ENCODE measurements at regions not wholly inside any gene's neighbourhood (a gene's known extent, or its start where the extent isn't known, plus 50 kb on each side); places are given as distances from the start of the nearest gene placed in this dataset.
"Not testable (repeated sequence)": the region's sequence is repeated elsewhere in the genome, so short reads cannot be mapped to it uniquely, and the experiment has no call there.

DNA sequence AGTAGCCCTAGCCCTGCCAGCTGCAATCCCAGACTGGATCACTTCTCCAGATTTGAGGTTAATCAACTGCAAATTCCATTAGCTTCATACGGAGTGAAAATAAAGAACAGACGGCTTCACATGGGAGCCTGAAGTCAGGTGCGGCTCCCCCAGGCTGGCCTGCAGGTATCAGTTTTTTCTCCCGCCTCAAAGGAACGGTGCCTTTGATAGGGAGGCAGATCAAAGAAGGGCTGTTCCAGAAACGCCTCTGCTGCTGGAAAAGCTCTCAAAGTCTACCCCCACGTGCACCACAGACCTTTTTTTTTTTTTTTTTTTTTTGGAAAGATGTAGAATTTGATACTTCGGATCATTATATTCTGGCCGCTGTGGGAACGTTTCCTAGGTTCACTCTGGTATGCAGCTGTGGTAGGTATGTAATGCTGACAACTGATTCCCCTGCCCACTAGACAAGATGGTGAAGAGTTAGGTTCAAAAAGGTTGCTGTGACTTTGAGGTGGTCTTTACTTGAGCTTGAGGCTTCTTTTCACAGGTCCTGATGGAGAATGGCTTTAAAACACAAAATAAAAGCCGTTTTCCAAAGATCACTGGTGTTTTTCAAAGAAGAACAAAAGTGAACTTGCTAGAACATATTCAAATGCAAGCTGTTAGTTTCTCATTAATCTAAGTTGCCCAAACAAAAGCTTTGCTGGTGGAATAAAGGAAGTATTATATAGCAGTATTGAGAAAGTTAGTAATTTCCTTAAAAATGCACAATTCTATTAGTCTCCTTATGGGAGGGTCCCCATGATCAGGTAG, 189.0 kb upstream of the NFIA start:
- FAIRE-seq (no peak), DNase-seq (ENCODE audit: insufficient read length, low spot score) (no peak)

DNA sequence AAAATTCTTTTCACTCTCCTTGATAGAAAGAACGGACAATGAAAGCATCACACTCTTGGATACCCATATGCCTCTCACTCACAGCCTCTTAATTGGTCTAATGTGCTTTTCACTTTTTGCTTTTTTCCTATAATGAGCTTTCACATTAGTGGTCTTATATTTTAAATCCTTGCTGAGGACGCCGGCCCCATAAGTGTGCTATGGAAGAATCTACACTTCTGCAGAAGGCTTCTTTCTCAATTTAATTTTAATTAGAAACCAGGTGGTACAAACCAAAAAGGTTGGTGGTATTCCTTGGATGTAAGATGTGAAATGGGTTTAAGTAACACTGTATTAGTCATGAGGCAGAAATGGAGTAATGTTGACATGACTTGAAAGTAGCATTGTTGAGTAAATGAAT, 190.6 kb upstream of the NFIA start:
- DNase-seq (ENCODE audit: insufficient read length, low spot score) (no peak), FAIRE-seq (no peak)

DNA sequence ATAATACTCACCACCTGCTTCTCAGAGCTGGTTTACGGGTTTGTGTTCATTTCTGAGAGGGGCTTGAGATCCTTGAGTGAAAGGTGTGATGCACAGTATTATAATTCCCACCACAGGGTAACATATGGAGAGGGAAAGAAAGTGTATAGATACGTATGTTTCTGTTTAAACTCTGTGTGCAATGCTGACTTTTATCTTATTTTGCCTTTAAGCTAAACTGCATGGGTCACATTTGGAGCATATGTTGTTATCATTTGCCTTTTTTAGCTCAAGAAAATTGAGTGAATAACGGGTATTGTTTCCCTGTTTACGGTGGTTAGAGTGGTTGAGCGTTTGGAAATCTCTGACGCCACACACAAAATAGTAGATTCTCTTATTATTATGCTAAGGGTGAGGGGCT, 191.1 kb upstream of the NFIA start:
- FAIRE-seq, result no peak
- no peak for DNase-seq (ENCODE audit: insufficient read length, low spot score)

DNA sequence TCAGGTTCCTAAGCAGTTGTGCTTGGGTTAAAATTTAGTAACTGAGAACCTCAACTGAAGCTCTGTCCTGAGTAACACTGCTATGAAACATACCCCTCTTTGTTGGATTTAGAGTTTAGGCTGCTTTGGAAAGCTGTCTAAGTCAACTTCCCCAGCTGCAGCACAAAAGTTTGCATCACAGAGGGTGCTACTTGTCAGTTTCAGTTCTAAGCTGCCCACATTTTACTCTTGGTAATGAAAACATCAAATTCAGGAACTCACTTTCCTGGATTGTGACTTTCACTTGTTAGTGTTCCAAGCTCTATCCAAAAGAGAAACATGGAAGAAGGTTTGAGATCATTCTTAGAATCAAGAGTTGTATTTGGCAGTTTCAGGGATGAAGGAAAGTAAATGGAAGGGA, 191.7 kb upstream of the NFIA start:
- DNase-seq (ENCODE audit: insufficient read length, low spot score), result no peak
- no peak for FAIRE-seq

DNA sequence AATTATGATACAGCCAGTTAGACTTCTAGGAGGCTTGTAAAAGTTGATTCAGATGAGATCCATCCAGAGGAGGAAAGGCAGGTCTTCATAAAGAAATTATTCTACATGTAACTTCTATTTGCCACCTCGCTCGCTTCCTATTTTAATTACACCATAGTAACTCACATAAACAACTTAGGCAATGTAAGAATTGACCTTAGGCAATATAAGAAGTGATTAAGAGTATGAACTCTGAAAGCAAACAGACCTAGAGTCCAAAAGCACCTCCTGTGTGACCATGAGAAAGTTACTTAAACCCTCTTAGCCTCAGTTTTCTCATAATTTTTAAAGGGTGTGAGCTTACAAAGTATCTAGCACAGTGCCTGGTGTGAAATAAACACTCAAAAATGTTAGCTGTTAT, 192.7 kb upstream of the NFIA start:
- no peak for FAIRE-seq
- DNase-seq (ENCODE audit: insufficient read length, low spot score), result no peak

DNA sequence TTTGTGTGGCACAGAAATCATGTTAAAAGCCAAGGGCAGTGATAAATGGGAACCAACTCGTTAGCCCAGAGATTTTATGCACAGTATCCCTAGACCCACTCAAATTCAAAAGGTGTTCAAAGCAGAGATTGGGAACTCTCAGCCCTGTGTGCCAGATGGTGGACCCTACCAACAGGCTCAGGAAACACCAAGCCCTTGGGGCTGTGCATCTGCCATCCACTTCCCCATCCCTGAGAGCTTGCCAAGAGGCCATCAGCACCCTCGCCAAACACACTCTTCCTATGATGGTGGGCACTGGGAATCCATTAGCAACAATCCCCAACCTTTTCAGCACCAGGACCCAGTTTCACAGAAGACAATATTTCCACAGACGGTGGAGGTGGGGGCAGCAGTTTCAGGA, 194.2 kb upstream of the NFIA start:
- FAIRE-seq (no peak), DNase-seq (ENCODE audit: insufficient read length, low spot score) (no peak)

DNA sequence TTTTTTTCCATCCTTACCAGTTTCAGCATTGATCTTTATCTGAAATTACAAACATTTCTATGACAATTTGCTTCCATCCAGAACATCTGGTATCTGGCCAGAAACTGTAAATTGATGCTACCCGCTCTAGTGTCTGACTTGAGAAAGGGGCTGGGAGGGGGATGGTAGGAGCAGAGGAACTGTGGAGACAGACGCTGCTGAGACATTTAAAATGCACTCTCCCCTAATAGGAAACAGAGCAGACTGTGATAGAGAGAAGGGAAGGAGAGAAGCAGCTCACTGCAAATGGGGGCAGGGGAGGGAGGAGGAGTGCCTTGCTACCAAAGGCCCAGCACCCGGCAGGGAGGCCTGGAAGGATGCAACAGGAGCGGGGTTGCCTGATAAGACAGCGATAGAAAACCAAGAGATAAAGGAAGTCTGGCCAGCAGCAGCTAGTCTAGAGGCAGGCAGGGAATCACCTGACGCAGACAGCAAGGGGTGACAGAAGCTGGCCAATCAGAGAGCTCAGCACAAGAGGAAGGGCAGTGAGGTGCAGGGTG, 195.5 kb upstream of the NFIA start:
- DNase-seq (ENCODE audit: insufficient read length, low spot score), result no peak

DNA sequence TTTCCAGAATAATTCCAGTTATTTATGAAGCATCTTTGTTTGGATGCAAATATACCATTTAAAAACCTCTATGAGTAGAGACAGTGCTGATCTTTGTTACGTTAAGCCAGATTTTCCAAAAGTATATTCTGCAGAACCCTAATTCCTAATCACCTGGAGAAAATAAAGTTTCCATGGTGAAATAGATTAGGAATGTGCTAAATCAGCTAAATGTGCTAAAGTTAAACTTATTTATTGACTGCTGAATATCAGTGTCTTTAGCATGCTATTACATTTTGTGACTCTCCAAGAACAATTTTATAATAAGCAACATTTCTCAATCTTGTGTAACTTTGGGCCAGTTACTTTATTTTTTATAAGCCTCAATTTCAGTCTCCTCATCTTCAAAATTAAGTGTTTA, 196.3 kb upstream of the NFIA start:
- no peak for FAIRE-seq

More for the DNA sequence above, 195.5 kb upstream of the NFIA start:
- FAIRE-seq, result no peak

DNA sequence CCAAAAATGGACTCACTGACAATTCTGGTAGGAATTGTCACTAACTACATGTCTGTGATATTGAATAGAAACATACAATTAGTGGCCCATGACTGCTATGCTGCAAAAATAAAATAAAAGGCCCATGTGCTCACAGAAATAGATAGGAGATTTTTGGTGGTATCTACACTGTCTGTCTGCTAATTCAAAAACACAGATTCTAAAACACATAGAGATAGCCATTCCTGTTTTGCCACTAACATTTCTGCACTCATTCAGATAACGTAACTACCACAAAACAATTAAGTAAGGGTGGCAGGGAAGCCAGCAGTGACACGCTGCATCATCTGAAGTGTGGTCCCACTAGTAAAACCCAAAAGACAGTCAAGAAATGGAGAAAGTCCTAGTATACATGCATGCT, 202.2 kb upstream of the NFIA start:
- no peak for FAIRE-seq

More for the DNA sequence above, 196.3 kb upstream of the NFIA start:
- DNase-seq (ENCODE audit: insufficient read length, low spot score), result no peak

DNA sequence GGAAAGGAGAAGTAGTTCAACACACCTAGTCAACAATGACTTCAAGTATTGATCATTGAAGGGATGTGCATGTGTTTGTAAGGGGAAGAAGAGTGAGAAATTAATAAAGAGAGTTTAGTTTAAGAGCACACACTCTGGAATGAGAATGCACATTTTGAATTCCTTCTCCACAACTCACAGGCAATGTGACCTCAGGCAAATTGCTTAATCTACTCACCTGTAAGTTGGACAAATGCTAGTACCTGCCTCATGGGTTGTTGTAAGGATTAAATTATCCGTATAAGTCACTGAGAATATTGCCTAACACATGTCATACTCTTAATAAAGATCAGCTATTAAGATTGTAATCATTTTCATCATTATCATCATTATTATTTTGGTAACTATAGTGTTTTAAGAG, 204.0 kb upstream of the NFIA start:
- FAIRE-seq (no peak), DNase-seq (ENCODE audit: insufficient read length, low spot score) (no peak)

More for the DNA sequence above, 202.2 kb upstream of the NFIA start:
- DNase-seq (ENCODE audit: insufficient read length, low spot score), result no peak

DNA sequence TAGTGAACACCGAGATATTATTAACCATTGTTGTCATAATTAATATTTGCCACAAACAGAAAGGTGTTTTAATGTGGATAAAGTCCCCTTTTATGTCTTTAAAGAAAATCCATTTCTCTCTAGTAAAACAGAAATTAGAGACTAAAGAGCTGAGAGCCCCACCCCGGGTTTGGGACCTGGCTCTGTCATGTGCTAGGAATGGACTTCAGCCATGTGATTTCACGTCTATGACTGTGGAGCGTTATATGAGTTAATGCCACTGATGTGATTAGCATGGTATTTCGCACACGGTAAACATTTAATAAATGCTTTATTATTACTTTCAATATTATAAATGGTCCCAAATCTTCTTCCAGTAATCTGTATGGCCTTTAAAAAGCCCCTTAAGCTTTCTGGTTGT, 205.0 kb upstream of the NFIA start:
- no peak for FAIRE-seq

DNA sequence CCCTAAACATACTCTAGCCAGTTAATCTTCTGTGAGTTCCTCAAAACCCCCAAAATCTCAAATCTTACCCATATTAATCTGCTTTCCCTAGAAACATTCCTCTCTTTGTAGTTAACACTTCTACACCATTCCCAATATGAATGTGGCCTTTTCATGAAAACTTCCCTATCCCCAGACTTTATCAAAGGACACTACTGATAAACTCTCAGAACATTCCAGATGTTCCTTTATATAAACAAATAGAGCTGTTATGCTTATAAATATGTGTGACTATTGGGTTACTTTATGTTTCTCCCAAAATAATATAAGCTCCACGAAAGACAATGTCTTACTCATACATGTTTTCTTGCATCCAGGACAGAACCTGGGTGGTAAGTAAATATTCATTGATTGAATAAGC, 205.4 kb upstream of the NFIA start:
- no peak for FAIRE-seq
- DNase-seq (ENCODE audit: insufficient read length, low spot score), result no peak

More for the DNA sequence above, 205.0 kb upstream of the NFIA start:
- no peak for DNase-seq (ENCODE audit: insufficient read length, low spot score)

DNA sequence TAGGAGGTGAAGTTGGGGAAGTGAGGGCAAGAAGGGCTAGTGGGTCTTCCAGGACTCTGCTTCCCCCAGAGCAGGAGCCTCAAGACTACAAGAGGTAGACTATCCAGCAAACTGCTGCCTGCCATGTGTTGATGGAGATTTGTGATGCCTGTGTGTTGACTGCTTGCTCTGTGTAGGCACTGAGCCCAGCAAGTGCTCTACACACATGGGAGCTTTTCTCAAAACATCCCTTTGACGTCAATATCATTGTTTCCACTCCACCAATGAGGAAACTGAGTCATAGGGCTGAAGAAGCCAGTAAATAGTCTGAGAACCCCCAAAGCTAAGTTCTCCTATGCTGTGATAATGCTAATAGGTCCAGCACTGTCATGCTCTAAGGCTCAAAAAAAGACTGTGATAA, 207.2 kb upstream of the NFIA start:
- no peak for FAIRE-seq
- no peak for DNase-seq (ENCODE audit: insufficient read length, low spot score)

DNA sequence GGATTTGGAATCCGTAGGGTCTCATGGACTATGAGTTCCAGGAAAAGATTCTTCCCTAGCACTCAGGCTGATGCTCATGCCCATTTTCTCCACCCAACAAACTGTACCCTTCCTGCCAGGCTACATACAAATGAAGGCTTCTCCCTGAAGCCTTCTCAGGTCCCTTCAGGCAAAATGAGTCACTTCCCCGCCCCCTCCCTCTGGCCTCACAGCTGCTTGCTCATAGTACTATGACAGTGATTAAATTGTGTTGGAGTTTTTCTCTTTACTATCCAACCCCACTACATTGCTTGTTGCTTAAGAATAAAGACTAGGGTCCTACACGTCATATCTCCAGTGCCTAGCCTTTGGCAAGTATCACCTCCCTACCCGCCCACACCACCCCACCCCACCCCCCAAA, 207.6 kb upstream of the NFIA start:
- DNase-seq (ENCODE audit: insufficient read length, low spot score) (no peak), FAIRE-seq (no peak)

DNA sequence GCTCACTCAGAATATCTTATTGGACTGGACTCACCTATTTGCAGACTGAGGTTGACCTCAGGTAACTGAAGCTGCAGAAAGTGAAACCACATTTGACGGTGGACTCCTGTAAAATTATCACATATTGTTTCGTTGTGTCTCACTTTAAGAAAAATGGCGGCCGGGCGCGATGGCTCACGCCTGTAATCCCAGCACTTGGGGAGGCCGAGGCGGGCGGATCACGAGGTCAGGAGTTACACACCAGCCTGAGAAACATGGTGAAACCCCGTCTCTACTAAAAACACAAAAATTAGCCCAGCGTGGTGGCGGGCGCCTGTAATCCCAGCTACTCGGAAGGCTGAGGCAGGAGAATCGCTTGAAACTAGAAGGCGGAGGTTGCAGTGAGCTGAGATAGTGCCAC, 209.0 kb upstream of the NFIA start:
- not testable (repeated sequence) for FAIRE-seq; DNase-seq (ENCODE audit: insufficient read length, low spot score)

DNA sequence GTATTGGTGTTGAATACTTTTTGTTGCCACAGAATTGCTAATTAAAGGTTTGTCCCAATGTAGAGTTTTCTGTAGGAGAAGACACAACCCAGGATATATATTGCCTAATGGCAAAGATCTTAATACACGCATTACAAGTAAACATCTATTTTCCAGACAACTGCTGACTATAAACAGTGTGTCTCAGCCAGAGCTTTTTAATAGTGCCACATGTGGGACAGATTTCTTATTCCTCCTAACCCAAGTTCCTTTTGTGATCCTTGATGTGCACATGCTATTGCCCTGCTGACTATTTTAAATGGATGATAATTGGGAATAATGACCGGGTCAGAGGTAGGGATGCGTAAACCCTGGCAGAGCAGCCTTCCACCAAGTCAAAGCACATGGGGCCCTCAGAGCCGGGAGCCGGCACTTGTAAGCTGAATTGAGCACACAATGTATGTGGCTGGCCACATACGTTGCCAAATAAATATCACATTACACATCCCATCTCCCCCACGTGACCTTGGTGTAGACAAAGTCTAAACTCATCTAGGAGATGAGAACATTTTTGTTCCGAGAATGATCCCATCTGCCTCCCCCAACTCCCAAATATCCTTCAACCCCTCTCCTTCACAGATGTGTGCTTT, 209.8 kb upstream of the NFIA start:
- no peak for FAIRE-seq

DNA sequence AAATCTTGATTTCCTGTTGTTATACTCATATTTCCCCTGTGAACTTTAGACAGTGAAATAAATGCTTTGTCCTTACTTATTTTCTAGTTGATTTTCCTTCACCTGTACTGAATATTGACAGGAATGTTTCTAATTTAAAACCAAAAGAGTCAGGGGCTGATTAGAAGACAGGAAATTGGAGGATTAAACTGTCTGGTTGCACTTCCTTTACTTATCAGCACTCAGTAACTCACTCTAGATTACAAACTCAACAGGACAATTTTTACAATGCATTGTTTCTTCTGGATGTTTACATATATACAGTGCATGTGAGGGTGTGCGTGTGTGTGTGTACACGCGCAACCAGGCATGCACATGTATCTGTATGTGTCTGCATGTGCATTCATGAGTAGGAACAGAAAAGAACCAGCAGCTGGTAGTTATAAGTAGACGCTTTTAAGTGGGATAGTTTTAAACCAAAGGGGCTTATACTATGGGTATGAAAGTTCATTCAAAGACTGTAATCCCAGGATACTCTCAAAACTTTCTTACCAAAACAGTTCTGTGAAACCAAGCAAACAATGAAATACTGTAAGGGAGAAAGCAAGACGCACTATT, 212.0 kb upstream of the NFIA start:
- DNase-seq (ENCODE audit: insufficient read length, low spot score) (no peak), FAIRE-seq (no peak)

More for the DNA sequence above, 209.8 kb upstream of the NFIA start:
- no peak for DNase-seq (ENCODE audit: insufficient read length, low spot score)

DNA sequence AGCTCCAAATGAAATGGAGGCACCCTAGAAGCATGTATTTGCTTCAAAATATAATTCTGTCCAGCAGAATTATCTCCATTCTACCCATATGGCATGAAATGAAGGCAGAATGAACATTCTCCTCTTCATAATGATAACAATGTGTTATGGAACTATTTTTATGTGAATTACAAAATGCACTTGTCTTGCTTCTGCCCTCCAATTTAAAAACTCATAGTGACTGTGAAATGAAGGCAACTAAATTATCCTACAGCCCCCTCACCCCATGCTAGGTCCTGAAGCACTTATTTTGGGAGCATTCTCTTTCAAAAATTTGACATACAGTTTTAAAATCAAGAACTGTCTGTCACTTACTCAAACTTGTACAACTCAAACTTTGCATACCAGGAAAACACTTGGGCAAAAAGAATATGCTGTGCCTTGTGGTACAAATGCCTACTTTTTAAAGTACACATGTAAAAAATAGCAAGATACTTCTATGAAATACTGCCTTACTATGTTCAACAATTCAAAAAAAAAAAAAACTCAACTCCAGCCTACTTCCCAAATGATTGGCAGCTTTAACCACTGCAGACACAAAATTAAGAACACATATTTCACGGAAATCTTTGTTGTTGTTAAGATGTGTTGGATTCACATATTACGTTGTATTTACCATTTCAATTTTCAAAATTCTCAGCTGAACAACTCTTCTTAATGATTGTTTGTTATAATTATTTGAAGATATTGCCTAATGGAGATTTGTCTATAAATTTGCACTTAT, 213.3 kb upstream of the NFIA start:
- no peak for FAIRE-seq
- no peak for DNase-seq (ENCODE audit: insufficient read length, low spot score)

DNA sequence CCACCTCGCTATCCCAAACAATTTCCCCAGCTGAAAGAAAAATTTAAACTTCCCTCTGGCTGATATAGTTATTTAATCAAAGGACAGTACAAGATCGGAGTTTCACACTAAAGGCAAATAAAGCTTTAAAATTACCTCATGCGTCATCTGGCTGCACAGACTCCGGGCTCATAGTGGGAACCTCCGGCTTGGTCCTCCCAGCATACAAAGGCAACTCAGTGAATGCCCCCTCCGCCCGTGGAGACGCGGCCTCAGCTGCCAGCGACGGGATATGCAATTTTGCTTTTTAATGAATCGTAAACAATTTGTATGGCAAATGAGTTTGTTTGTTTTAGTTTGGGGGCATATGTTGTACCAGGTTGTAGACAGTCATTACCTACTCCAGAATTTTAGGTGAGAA, 214.6 kb upstream of the NFIA start:
- FAIRE-seq, result no peak
- no peak for DNase-seq (ENCODE audit: insufficient read length, low spot score)

DNA sequence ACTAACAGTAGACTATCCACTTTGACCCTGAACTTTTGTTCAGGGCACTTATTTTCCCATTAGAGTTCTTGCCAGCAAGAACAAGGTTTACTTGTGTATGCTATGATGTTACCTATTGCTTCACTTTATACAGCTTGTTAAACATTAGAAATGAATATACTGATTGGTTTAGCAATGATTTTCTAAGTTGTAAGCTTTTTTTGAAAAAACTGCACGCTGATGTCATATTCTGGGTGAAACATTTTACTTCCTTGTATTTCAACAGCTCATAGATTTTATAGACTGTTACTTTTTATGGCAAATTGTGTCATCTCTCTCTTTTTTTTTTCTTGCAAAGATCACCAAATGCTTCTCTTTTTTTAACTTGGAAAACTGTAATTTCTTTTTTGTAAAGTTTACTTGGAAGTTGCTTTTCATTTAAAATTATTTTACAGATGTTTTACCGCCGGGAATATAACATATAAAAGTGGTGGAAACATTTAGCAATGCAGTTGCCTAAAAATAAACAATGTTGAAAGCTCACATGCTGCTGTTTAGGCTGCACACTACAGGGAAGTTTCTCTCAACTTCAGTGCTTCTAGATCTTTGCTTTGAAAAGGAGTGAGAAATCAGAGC, 215.3 kb upstream of the NFIA start:
- no peak for DNase-seq (ENCODE audit: insufficient read length, low spot score)
- no peak for FAIRE-seq

Measured in GM19239 (cell line).